ENCODE measurements at regions not wholly inside any gene's neighbourhood (a gene's known extent, or its start where the extent isn't known, plus 50 kb on each side); places are given as distances from the start of the nearest gene placed in this dataset.

DNA sequence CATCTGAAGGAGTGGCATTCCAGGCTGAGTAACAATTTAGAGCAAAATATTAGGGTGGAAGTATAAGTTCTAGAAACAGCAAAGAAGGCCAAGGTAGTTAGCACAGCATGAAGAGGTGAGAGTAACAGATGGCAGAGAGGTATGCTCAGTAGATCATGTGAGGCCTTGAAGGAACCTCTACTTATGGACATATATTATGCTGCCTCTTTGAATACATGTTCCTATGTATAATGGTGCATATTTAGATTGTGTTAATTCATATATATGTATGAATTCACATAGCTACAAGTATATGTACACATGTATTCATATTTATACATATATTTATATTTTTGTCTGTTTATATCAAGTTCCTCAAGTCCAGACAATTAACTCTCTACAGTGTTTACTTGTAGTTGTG is 355.2 kb downstream of the KCTD8 start:
- Histone ChIP-seq H3K9me3 (no peaks in the 10 kb centered on the region), H3K27me3 (no peaks in the 10 kb centered on the region), H3K36me3 (no peaks in the 10 kb centered on the region), H3K4me3 (replicated peaks in 1 of 3) (no peak overlapping the region), H3K27ac (no peak overlapping the region), H3K4me1 (no peaks in the 10 kb centered on the region)
- intact Hi-C loops (cut with DNase I) = no loop called here
- TF ChIP-seq POLR2A (IDR thresholded peaks at IDR 0.05) = no peak
- TF ChIP-seq, protein P1, sequence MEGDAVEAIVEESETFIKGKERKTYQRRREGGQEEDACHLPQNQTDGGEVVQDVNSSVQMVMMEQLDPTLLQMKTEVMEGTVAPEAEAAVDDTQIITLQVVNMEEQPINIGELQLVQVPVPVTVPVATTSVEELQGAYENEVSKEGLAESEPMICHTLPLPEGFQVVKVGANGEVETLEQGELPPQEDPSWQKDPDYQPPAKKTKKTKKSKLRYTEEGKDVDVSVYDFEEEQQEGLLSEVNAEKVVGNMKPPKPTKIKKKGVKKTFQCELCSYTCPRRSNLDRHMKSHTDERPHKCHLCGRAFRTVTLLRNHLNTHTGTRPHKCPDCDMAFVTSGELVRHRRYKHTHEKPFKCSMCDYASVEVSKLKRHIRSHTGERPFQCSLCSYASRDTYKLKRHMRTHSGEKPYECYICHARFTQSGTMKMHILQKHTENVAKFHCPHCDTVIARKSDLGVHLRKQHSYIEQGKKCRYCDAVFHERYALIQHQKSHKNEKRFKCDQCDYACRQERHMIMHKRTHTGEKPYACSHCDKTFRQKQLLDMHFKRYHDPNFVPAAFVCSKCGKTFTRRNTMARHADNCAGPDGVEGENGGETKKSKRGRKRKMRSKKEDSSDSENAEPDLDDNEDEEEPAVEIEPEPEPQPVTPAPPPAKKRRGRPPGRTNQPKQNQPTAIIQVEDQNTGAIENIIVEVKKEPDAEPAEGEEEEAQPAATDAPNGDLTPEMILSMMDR (IDR thresholded peaks at IDR 0.05) = no peak
- DNase-seq = no peak

DNA sequence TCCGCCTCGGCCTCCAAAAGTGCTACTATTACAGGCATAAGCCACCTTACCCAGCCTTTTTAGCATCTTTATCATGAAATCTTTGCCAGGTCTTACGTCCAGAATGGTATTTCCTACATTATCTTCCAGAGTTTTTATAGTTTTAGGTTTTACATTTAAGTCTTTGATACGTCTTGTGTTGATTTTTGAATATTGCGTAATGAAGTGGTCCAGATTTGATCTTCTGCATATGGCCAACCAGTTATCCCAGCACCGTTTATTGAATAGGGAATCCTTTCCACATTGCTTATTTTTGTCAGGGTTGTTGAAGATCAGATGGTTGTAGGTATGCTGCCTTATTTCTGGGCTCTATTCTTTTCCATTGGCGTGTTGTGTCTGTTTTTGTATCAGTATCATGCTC is 349.6 kb downstream of the KCTD8 start:
- intact Hi-C loops (cut with DNase I) = no loop called here
- no peaks in the 10 kb centered on the region for H3K4me1 ChIP-seq
- H3K27me3 ChIP-seq = no peaks in the 10 kb centered on the region

DNA sequence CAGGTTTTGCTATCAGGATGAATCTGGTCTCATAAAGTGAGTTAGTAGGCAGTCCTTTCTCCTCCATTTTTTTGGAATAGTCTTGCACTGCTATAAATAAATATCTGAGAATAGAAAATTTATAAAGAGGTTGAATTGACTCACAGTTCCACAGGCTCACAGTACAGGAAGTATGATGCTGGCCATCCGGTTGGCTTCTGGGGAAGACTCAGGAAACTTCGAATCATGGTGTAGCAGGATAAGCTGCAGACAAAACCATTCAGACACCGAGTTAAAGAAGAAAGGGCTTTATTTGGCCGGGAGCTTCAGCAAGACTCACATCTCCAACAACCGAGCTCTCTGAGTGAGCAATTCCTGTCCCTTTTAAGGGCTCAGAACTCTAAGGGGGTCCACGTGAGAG is 348.2 kb downstream of the KCTD8 start:
- DNase-seq = no peak
- no peak for TF ChIP-seq POLR2A (IDR thresholded peaks at IDR 0.05)
- TF ChIP-seq, protein P1 (IDR thresholded peaks at IDR 0.05) = no peak
- Histone ChIP-seq H3K4me3 (replicated peaks in 1 of 3) (no peak overlapping the region), H3K4me1 (no peaks in the 10 kb centered on the region), H3K36me3 (no peaks in the 10 kb centered on the region), H3K9me3 (no peaks in the 10 kb centered on the region), H3K27me3 (no peaks in the 10 kb centered on the region), H3K27ac (no peak overlapping the region)
- 72 to 88% methylated on average over 6 of the region's 6 CpGs for WGBS, 2 donors
- intact Hi-C loops (cut with DNase I) = no loop called here

More for the DNA sequence above, 349.6 kb downstream of the KCTD8 start:
- no peaks in the 10 kb centered on the region for H3K36me3 ChIP-seq
- no peak for DNase-seq
- no peak overlapping the region for H3K27ac ChIP-seq
- 90 to 91% methylated on average over 7 of the region's 7 CpGs for WGBS, 2 donors
- H3K4me3 ChIP-seq (replicated peaks in 1 of 3) = no peak overlapping the region
- TF ChIP-seq POLR2A (IDR thresholded peaks at IDR 0.05) = no peak
- TF ChIP-seq, protein P1 (IDR thresholded peaks at IDR 0.05) = no peak
- no peaks in the 10 kb centered on the region for H3K9me3 ChIP-seq

DNA sequence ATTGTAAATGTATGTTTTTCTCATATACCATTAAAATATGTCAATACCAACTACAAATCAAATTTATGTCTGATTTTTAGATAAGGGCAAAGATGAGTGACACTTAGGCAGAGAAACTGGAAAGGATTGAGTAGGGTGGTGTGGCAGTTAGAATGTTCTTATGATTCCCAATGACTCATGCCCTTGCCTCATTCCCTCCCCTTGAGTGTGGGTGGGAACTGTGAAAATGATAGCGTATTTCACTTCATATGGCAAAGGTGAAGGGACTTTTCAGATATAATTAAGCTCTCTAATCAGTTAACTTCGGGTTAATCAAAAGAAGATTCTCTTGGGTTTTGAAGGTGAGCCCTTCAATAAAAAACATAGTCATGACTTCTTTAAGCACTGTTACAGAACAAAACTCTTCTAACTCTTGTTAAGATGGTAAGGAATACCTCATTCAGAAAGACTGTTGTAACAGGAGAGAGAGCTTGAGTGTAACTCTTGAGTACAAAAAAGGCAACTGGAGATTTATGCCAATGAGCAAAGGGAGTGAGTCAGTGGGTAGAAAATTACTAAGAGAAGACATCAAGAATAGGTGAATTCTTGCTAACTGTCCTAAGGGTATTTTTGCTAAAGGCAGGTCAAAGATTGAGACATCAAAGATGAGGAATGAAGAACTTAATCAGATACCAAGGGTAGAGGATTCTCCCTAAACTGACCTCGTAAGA is 329.5 kb downstream of the KCTD8 start:
- H3K27me3 ChIP-seq = no peaks in the 10 kb centered on the region
- no peak for TF ChIP-seq POLR2A (IDR thresholded peaks at IDR 0.05)
- TF ChIP-seq, protein P1 (IDR thresholded peaks at IDR 0.05) = no peak
- no peaks in the 10 kb centered on the region for H3K36me3 ChIP-seq
- intact Hi-C loops (cut with DNase I) = no loop called here
- H3K9me3 ChIP-seq = no peaks in the 10 kb centered on the region
- no peaks in the 10 kb centered on the region for H3K4me1 ChIP-seq
- WGBS, 2 donors = 49 to 51% methylated on average over 3 of the region's 3 CpGs
- H3K27ac ChIP-seq = no peak overlapping the region
- no peak for DNase-seq
- no peak overlapping the region for H3K4me3 ChIP-seq (replicated peaks in 1 of 3)

DNA sequence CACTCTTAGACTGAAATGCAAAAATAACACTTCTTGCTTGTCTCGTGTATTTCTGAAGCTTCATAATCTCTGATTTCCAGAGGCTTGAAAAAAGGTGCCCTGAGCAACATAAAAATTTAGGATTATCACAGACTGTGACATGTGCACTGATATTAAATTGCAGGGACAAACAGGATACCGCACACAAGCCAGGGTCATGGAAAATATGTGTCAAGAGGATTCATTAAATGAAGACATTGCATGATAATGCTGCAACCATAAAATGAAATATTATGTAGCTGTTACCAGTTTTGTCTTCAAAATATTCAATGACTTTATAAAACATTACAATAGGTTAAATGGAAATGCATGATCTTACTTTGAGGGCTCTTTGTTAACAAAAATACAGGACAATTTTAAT is 328.0 kb downstream of the KCTD8 start:
- Histone ChIP-seq H3K4me1 (no peaks in the 10 kb centered on the region), H3K4me3 (replicated peaks in 1 of 3) (no peak overlapping the region), H3K9me3 (no peaks in the 10 kb centered on the region), H3K36me3 (no peaks in the 10 kb centered on the region), H3K27me3 (no peaks in the 10 kb centered on the region), H3K27ac (no peak overlapping the region)
- DNase-seq = no peak
- TF ChIP-seq, protein P1 (IDR thresholded peaks at IDR 0.05) = no peak
- no peak for TF ChIP-seq POLR2A (IDR thresholded peaks at IDR 0.05)
- intact Hi-C loops (cut with DNase I) = no loop called here
- WGBS, 2 donors = 87 to 91% methylated on average over 2 of the region's 2 CpGs
